ENCODE measurements at regions not wholly inside any gene's neighbourhood (a gene's known extent, or its start where the extent isn't known, plus 50 kb on each side); places are given as distances from the start of the nearest gene placed in this dataset.
"Not testable (repeated sequence)": the region's sequence is repeated elsewhere in the genome, so short reads cannot be mapped to it uniquely, and the experiment has no call there.

DNA sequence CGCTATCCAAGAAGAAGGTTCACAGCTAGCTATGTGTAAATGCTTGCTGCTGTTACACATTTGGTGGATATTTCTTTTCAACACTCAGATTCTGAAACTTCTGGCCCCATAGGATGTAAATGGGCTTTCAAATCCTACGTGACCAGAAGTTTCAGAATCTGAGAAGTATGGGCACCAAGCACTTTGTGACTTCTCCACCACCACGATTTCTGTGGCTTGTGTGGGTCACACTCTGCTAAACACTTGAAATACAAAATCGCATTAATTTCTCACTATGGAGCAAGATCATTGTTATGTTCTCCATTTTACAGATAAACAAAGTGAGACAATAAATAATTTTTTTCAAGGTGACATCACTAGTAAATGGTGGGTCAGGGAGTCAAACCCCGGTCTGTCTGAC, 259.4 kb upstream of the JADE1 start:
- Histone ChIP-seq H3K36me3 (ENCODE audit: control insufficient read depth in 2 of 2, insufficient read depth in 2 of 2, low read length in 1 of 2) (no peaks in the 10 kb centered on the region), H3K4me1 (ENCODE audit: control insufficient read depth in 2 of 2, insufficient read depth in 2 of 2, low read length in 1 of 2) (no peaks in the 10 kb centered on the region)
- WGBS, 2 donors = 91 to 94% methylated on average over 5 of the region's 5 CpGs

DNA sequence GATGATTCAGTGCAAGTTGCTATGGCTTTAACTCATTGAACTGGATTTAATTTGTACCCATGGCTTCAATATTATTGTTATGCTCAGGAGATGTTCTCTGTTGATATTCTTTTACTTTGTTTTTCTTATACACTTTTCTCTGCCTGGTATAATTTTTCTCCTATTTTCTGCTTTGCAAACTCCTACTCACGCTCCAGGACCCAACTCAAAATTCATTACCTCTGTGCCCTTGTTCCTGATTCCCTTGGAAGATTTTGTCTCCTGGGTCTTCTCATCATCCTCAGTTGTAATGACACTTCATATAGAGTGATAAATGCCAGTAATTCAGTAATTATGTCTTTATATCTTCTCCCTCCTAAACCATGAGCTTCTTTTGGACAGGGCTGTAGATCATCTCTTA, 259.9 kb upstream of the JADE1 start:
- H3K27ac ChIP-seq (ENCODE audit: low read depth in 2 of 2, low read length in 1 of 2) = no peak overlapping the region
- WGBS, 2 donors = 93% methylated on average over 1 of the region's 1 CpG
- no peaks in the 10 kb centered on the region for H3K4me1 ChIP-seq (ENCODE audit: control insufficient read depth in 2 of 2, insufficient read depth in 2 of 2, low read length in 1 of 2)
- H3K27me3 ChIP-seq (ENCODE audit: control insufficient read depth in 1 of 2, insufficient read depth in 2 of 2, low read length in 2 of 2) = no peaks in the 10 kb centered on the region
- peaks cover 0 to 2% of the 10 kb centered on the region in 2 donors for H3K9me3 ChIP-seq (ENCODE audit: control insufficient read depth in 2 of 2, insufficient read depth in 1 of 2, low read depth in 1 of 2, low read length in 1 of 2)
- no peak overlapping the region for H3K4me3 ChIP-seq (ENCODE audit: low read depth in 1 of 2, low read length in 2 of 2)
- H3K36me3 ChIP-seq (ENCODE audit: control insufficient read depth in 2 of 2, insufficient read depth in 2 of 2, low read length in 1 of 2) = no peaks in the 10 kb centered on the region

More for the DNA sequence above, 259.4 kb upstream of the JADE1 start:
- H3K9me3 ChIP-seq (ENCODE audit: control insufficient read depth in 2 of 2, insufficient read depth in 1 of 2, low read depth in 1 of 2, low read length in 1 of 2) = peaks cover 0 to 2% of the 10 kb centered on the region in 2 donors
- H3K4me3 ChIP-seq (ENCODE audit: low read depth in 1 of 2, low read length in 2 of 2) = no peak overlapping the region
- no peak overlapping the region for H3K27ac ChIP-seq (ENCODE audit: low read depth in 2 of 2, low read length in 1 of 2)
- no peaks in the 10 kb centered on the region for H3K27me3 ChIP-seq (ENCODE audit: control insufficient read depth in 1 of 2, insufficient read depth in 2 of 2, low read length in 2 of 2)

- H3K27ac ChIP-seq (ENCODE audit: low read depth in 2 of 2, low read length in 1 of 2) = no peak overlapping the region
- WGBS, 2 donors = 94 to 95% methylated on average over 1 of the region's 1 CpG
- H3K36me3 ChIP-seq (ENCODE audit: control insufficient read depth in 2 of 2, insufficient read depth in 2 of 2, low read length in 1 of 2) = no peaks in the 10 kb centered on the region
- H3K9me3 ChIP-seq (ENCODE audit: control insufficient read depth in 2 of 2, insufficient read depth in 1 of 2, low read depth in 1 of 2, low read length in 1 of 2) = peaks cover 0 to 2% of the 10 kb centered on the region in 2 donors
- H3K4me3 ChIP-seq (ENCODE audit: low read depth in 1 of 2, low read length in 2 of 2) = no peak overlapping the region
- no peaks in the 10 kb centered on the region for H3K27me3 ChIP-seq (ENCODE audit: control insufficient read depth in 1 of 2, insufficient read depth in 2 of 2, low read length in 2 of 2)
- no peaks in the 10 kb centered on the region for H3K4me1 ChIP-seq (ENCODE audit: control insufficient read depth in 2 of 2, insufficient read depth in 2 of 2, low read length in 1 of 2)
Measured at GRCh38 chr4:128548381-128548780, 260.8 kb upstream of the PGRMC2 start.

- no peak overlapping the region for H3K27ac ChIP-seq (ENCODE audit: low read depth in 2 of 2, low read length in 1 of 2)
- no peaks in the 10 kb centered on the region for H3K27me3 ChIP-seq (ENCODE audit: control insufficient read depth in 1 of 2, insufficient read depth in 2 of 2, low read length in 2 of 2)
- H3K36me3 ChIP-seq (ENCODE audit: control insufficient read depth in 2 of 2, insufficient read depth in 2 of 2, low read length in 1 of 2) = no peaks in the 10 kb centered on the region
- no peaks in the 10 kb centered on the region for H3K4me1 ChIP-seq (ENCODE audit: control insufficient read depth in 2 of 2, insufficient read depth in 2 of 2, low read length in 1 of 2)
- H3K9me3 ChIP-seq (ENCODE audit: control insufficient read depth in 2 of 2, insufficient read depth in 1 of 2, low read depth in 1 of 2, low read length in 1 of 2) = no peaks in the 10 kb centered on the region
- H3K4me3 ChIP-seq (ENCODE audit: low read depth in 1 of 2, low read length in 2 of 2) = no peak overlapping the region
- WGBS, 2 donors = 80 to 97% methylated on average over 5 of the region's 5 CpGs
Measured at GRCh38 chr4:128544272-128544671, 256.7 kb upstream of the PGRMC2 start.

DNA sequence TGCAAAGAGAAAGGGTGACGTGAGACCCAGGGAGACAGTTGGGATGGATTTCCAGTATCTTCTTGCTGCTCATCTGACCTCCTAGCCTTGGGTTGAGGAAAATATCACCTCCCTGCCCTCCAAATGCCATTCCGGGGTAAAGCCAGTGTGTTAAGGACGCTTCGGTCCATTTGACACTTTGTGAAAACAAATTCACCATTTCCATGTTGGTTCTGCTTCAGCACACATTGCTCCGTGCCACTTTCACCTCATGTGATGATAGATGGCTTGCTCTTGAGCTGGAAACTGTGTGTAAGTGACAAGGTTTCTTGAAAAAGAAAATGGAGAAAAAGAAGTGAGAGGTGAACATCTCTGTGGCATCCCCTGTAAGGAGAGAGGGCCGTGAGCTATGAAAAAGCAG, 256.1 kb upstream of the PGRMC2 start:
- no peak overlapping the region for H3K27ac ChIP-seq (ENCODE audit: low read depth in 2 of 2, low read length in 1 of 2)
- 88 to 91% methylated on average over 6 of the region's 6 CpGs for WGBS, 2 donors

GRCh38 chr4:128542047-128542446, 254.4 kb upstream of the PGRMC2 start:
- H3K9me3 ChIP-seq (ENCODE audit: control insufficient read depth in 2 of 2, insufficient read depth in 1 of 2, low read depth in 1 of 2, low read length in 1 of 2) = no peaks in the 10 kb centered on the region
- H3K4me1 ChIP-seq (ENCODE audit: control insufficient read depth in 2 of 2, insufficient read depth in 2 of 2, low read length in 1 of 2) = peaks cover 0 to 2% of the 10 kb centered on the region in 2 donors
- no peaks in the 10 kb centered on the region for H3K36me3 ChIP-seq (ENCODE audit: control insufficient read depth in 2 of 2, insufficient read depth in 2 of 2, low read length in 1 of 2)
- no peak overlapping the region for H3K27ac ChIP-seq (ENCODE audit: low read depth in 2 of 2, low read length in 1 of 2)
- H3K4me3 ChIP-seq (ENCODE audit: low read depth in 1 of 2, low read length in 2 of 2) = no peak overlapping the region
- 75 to 90% methylated on average over 3 of the region's 3 CpGs for WGBS, 2 donors
- H3K27me3 ChIP-seq (ENCODE audit: control insufficient read depth in 1 of 2, insufficient read depth in 2 of 2, low read length in 2 of 2) = no peaks in the 10 kb centered on the region

More for the DNA sequence above, 256.1 kb upstream of the PGRMC2 start:
- no peaks in the 10 kb centered on the region for H3K36me3 ChIP-seq (ENCODE audit: control insufficient read depth in 2 of 2, insufficient read depth in 2 of 2, low read length in 1 of 2)
- no peaks in the 10 kb centered on the region for H3K27me3 ChIP-seq (ENCODE audit: control insufficient read depth in 1 of 2, insufficient read depth in 2 of 2, low read length in 2 of 2)
- no peak overlapping the region for H3K4me3 ChIP-seq (ENCODE audit: low read depth in 1 of 2, low read length in 2 of 2)
- no peaks in the 10 kb centered on the region for H3K9me3 ChIP-seq (ENCODE audit: control insufficient read depth in 2 of 2, insufficient read depth in 1 of 2, low read depth in 1 of 2, low read length in 1 of 2)
- H3K4me1 ChIP-seq (ENCODE audit: control insufficient read depth in 2 of 2, insufficient read depth in 2 of 2, low read length in 1 of 2) = peaks cover 0 to 2% of the 10 kb centered on the region in 2 donors

- H3K4me3 ChIP-seq (ENCODE audit: low read depth in 1 of 2, low read length in 2 of 2) = no peak overlapping the region
- peaks cover 0 to 2% of the 10 kb centered on the region in 2 donors for H3K9me3 ChIP-seq (ENCODE audit: control insufficient read depth in 2 of 2, insufficient read depth in 1 of 2, low read depth in 1 of 2, low read length in 1 of 2)
- H3K27ac ChIP-seq (ENCODE audit: low read depth in 2 of 2, low read length in 1 of 2) = no peak overlapping the region
- peaks cover 0 to 2% of the 10 kb centered on the region in 2 donors for H3K4me1 ChIP-seq (ENCODE audit: control insufficient read depth in 2 of 2, insufficient read depth in 2 of 2, low read length in 1 of 2)
- no peaks in the 10 kb centered on the region for H3K36me3 ChIP-seq (ENCODE audit: control insufficient read depth in 2 of 2, insufficient read depth in 2 of 2, low read length in 1 of 2)
- 66 to 76% methylated on average over 3 of the region's 3 CpGs for WGBS, 2 donors
- H3K27me3 ChIP-seq (ENCODE audit: control insufficient read depth in 1 of 2, insufficient read depth in 2 of 2, low read length in 2 of 2) = no peaks in the 10 kb centered on the region
Measured at GRCh38 chr4:128540122-128540521, 252.5 kb upstream of the PGRMC2 start.

GRCh38 chr4:128538111-128538882, 250.7 kb upstream of the PGRMC2 start:
- Histone ChIP-seq H3K4me1 (ENCODE audit: control insufficient read depth in 2 of 2, insufficient read depth in 2 of 2, low read length in 1 of 2) (peaks cover 0 to 2% of the 10 kb centered on the region in 2 donors), H3K9me3 (ENCODE audit: control insufficient read depth in 2 of 2, insufficient read depth in 1 of 2, low read depth in 1 of 2, low read length in 1 of 2) (peaks cover 0 to 2% of the 10 kb centered on the region in 2 donors), H3K27ac (ENCODE audit: low read depth in 2 of 2, low read length in 1 of 2) (no peak overlapping the region), H3K27me3 (ENCODE audit: control insufficient read depth in 1 of 2, insufficient read depth in 2 of 2, low read length in 2 of 2) (no peaks in the 10 kb centered on the region), H3K36me3 (ENCODE audit: control insufficient read depth in 2 of 2, insufficient read depth in 2 of 2, low read length in 1 of 2) (no peaks in the 10 kb centered on the region), H3K4me3 (ENCODE audit: low read depth in 1 of 2, low read length in 2 of 2) (no peak overlapping the region)
- WGBS, 2 donors = 90 to 93% methylated on average over 13 of the region's 13 CpGs

GRCh38 chr4:128536746-128537145, 249.1 kb upstream of the PGRMC2 start:
- H3K4me3 ChIP-seq (ENCODE audit: low read depth in 1 of 2, low read length in 2 of 2) = no peak overlapping the region
- H3K36me3 ChIP-seq (ENCODE audit: control insufficient read depth in 2 of 2, insufficient read depth in 2 of 2, low read length in 1 of 2) = no peaks in the 10 kb centered on the region
- WGBS, 2 donors = 89 to 98% methylated on average over 1 of the region's 1 CpG
- H3K9me3 ChIP-seq (ENCODE audit: control insufficient read depth in 2 of 2, insufficient read depth in 1 of 2, low read depth in 1 of 2, low read length in 1 of 2) = peaks cover 0 to 2% of the 10 kb centered on the region in 2 donors
- peak overlapping the region in 1 of 2 donors; percentile 21 for H3K27ac ChIP-seq (ENCODE audit: low read depth in 2 of 2, low read length in 1 of 2)
- H3K4me1 ChIP-seq (ENCODE audit: control insufficient read depth in 2 of 2, insufficient read depth in 2 of 2, low read length in 1 of 2) = peaks cover 0 to 2% of the 10 kb centered on the region in 2 donors
- no peaks in the 10 kb centered on the region for H3K27me3 ChIP-seq (ENCODE audit: control insufficient read depth in 1 of 2, insufficient read depth in 2 of 2, low read length in 2 of 2)

- H3K4me1 ChIP-seq (ENCODE audit: control insufficient read depth in 2 of 2, insufficient read depth in 2 of 2, low read length in 1 of 2); H3K27me3 ChIP-seq (ENCODE audit: control insufficient read depth in 1 of 2, insufficient read depth in 2 of 2, low read length in 2 of 2); H3K36me3 ChIP-seq (ENCODE audit: control insufficient read depth in 2 of 2, insufficient read depth in 2 of 2, low read length in 1 of 2); H3K27ac ChIP-seq (ENCODE audit: low read depth in 2 of 2, low read length in 1 of 2); H3K9me3 ChIP-seq (ENCODE audit: control insufficient read depth in 2 of 2, insufficient read depth in 1 of 2, low read depth in 1 of 2, low read length in 1 of 2); H3K4me3 ChIP-seq (ENCODE audit: low read depth in 1 of 2, low read length in 2 of 2): not testable (repeated sequence)
- WGBS, 2 donors = 64 to 73% methylated on average over 4 of the region's 4 CpGs
Measured at GRCh38 chr4:128535510-128535909, 247.9 kb upstream of the PGRMC2 start.

Data from esophagus (tissue), 2 donors.